ENCODE measurements at regions not wholly inside any gene's neighbourhood (a gene's known extent, or its start where the extent isn't known, plus 50 kb on each side); places are given as distances from the start of the nearest gene placed in this dataset.

- Histone ChIP-seq H3K4me3 (ENCODE audit: low read depth, low read length) (no peak overlapping the region), H3K9ac (ENCODE audit: low read depth, low read length) (no peak overlapping the region), H3K36me3 (ENCODE audit: control insufficient read depth, insufficient read depth, low read length) (no peaks in the 10 kb centered on the region), H3K9me3 (ENCODE audit: control insufficient read depth, insufficient read depth, low read length) (no peaks in the 10 kb centered on the region), H3K27me3 (ENCODE audit: control insufficient read depth, insufficient read depth, low read length) (no peaks in the 10 kb centered on the region), H3K4me1 (ENCODE audit: control insufficient read depth, insufficient read depth, low read length) (peaks cover 9% of the 10 kb centered on the region), H3K27ac (ENCODE audit: low read depth, low read length) (no peak overlapping the region)
Measured at GRCh38 chr2:104056451-104056850, 797.5 kb upstream of the POU3F3 start.

- no peak overlapping the region for H3K4me3 ChIP-seq (ENCODE audit: low read depth, low read length)
- H3K36me3 ChIP-seq (ENCODE audit: control insufficient read depth, insufficient read depth, low read length), result no peaks in the 10 kb centered on the region
- H3K27ac ChIP-seq (ENCODE audit: low read depth, low read length), result no peak overlapping the region
- H3K9me3 ChIP-seq (ENCODE audit: control insufficient read depth, insufficient read depth, low read length), result peaks cover 9% of the 10 kb centered on the region
- no peaks in the 10 kb centered on the region for H3K27me3 ChIP-seq (ENCODE audit: control insufficient read depth, insufficient read depth, low read length)
- H3K9ac ChIP-seq (ENCODE audit: low read depth, low read length), result no peak overlapping the region
- peaks cover 9% of the 10 kb centered on the region; the same call in 1 of the 2 replicates for H3K4me1 ChIP-seq (ENCODE audit: control insufficient read depth, insufficient read depth, low read length)
Measured at GRCh38 chr2:104068665-104069064, 785.2 kb upstream of the POU3F3 start.

GRCh38 chr2:104077573-104077972 is 776.3 kb upstream of the POU3F3 start:
- Histone ChIP-seq H3K9ac (ENCODE audit: low read depth, low read length) (no peak overlapping the region), H3K27me3 (ENCODE audit: control insufficient read depth, insufficient read depth, low read length) (no peaks in the 10 kb centered on the region)

GRCh38 chr2:104078431-104079157 is 775.3 kb upstream of the POU3F3 start:
- no peak overlapping the region for H3K27ac ChIP-seq (ENCODE audit: low read depth, low read length)
- H3K27me3 ChIP-seq (ENCODE audit: control insufficient read depth, insufficient read depth, low read length), result no peaks in the 10 kb centered on the region
- no peak overlapping the region for H3K4me3 ChIP-seq (ENCODE audit: low read depth, low read length)
- H3K36me3 ChIP-seq (ENCODE audit: control insufficient read depth, insufficient read depth, low read length), result no peaks in the 10 kb centered on the region
- no peaks in the 10 kb centered on the region for H3K9me3 ChIP-seq (ENCODE audit: control insufficient read depth, insufficient read depth, low read length)
- no peak overlapping the region for H3K9ac ChIP-seq (ENCODE audit: low read depth, low read length)
- peaks cover 6% of the 10 kb centered on the region; the same call in 1 of the 2 replicates for H3K4me1 ChIP-seq (ENCODE audit: control insufficient read depth, insufficient read depth, low read length)

More at GRCh38 chr2:104077573-104077972, 776.3 kb upstream of the POU3F3 start:
- peaks cover 5% of the 10 kb centered on the region; the same call in 1 of the 2 replicates for H3K4me1 ChIP-seq (ENCODE audit: control insufficient read depth, insufficient read depth, low read length)
- no peaks in the 10 kb centered on the region for H3K9me3 ChIP-seq (ENCODE audit: control insufficient read depth, insufficient read depth, low read length)
- H3K4me3 ChIP-seq (ENCODE audit: low read depth, low read length), result no peak overlapping the region
- H3K27ac ChIP-seq (ENCODE audit: low read depth, low read length), result no peak overlapping the region
- no peaks in the 10 kb centered on the region for H3K36me3 ChIP-seq (ENCODE audit: control insufficient read depth, insufficient read depth, low read length)

GRCh38 chr2:104088745-104089144 is 765.2 kb upstream of the POU3F3 start:
- Histone ChIP-seq H3K9ac (ENCODE audit: low read depth, low read length) (no peak overlapping the region), H3K27me3 (ENCODE audit: control insufficient read depth, insufficient read depth, low read length) (no peaks in the 10 kb centered on the region), H3K27ac (ENCODE audit: low read depth, low read length) (no peak overlapping the region), H3K9me3 (ENCODE audit: control insufficient read depth, insufficient read depth, low read length) (no peaks in the 10 kb centered on the region), H3K4me1 (ENCODE audit: control insufficient read depth, insufficient read depth, low read length) (peaks cover 6% of the 10 kb centered on the region; the same call in 1 of the 2 replicates), H3K36me3 (ENCODE audit: control insufficient read depth, insufficient read depth, low read length) (no peaks in the 10 kb centered on the region), H3K4me3 (ENCODE audit: low read depth, low read length) (no peak overlapping the region)

GRCh38 chr2:104090407-104090806 is 763.5 kb upstream of the POU3F3 start:
- Histone ChIP-seq H3K9ac (ENCODE audit: low read depth, low read length) (no peak overlapping the region), H3K4me1 (ENCODE audit: control insufficient read depth, insufficient read depth, low read length) (peaks cover 6% of the 10 kb centered on the region; the same call in 1 of the 2 replicates), H3K9me3 (ENCODE audit: control insufficient read depth, insufficient read depth, low read length) (no peaks in the 10 kb centered on the region), H3K27me3 (ENCODE audit: control insufficient read depth, insufficient read depth, low read length) (no peaks in the 10 kb centered on the region), H3K36me3 (ENCODE audit: control insufficient read depth, insufficient read depth, low read length) (no peaks in the 10 kb centered on the region), H3K27ac (ENCODE audit: low read depth, low read length) (no peak overlapping the region), H3K4me3 (ENCODE audit: low read depth, low read length) (no peak overlapping the region)

- no peaks in the 10 kb centered on the region for H3K9me3 ChIP-seq (ENCODE audit: control insufficient read depth, insufficient read depth, low read length)
Measured at GRCh38 chr2:104091894-104092293, 762.0 kb upstream of the POU3F3 start.

GRCh38 chr2:104092886-104093285 is 761.0 kb upstream of the POU3F3 start:
- Histone ChIP-seq H3K9ac (ENCODE audit: low read depth, low read length) (no peak overlapping the region), H3K27ac (ENCODE audit: low read depth, low read length) (no peak overlapping the region), H3K4me3 (ENCODE audit: low read depth, low read length) (no peak overlapping the region), H3K27me3 (ENCODE audit: control insufficient read depth, insufficient read depth, low read length) (no peaks in the 10 kb centered on the region), H3K36me3 (ENCODE audit: control insufficient read depth, insufficient read depth, low read length) (no peaks in the 10 kb centered on the region), H3K4me1 (ENCODE audit: control insufficient read depth, insufficient read depth, low read length) (peaks cover 6% of the 10 kb centered on the region; the same call in 1 of the 2 replicates), H3K9me3 (ENCODE audit: control insufficient read depth, insufficient read depth, low read length) (no peaks in the 10 kb centered on the region)

More at GRCh38 chr2:104091894-104092293, 762.0 kb upstream of the POU3F3 start:
- H3K36me3 ChIP-seq (ENCODE audit: control insufficient read depth, insufficient read depth, low read length), result no peaks in the 10 kb centered on the region
- no peak overlapping the region for H3K9ac ChIP-seq (ENCODE audit: low read depth, low read length)
- H3K4me1 ChIP-seq (ENCODE audit: control insufficient read depth, insufficient read depth, low read length), result peaks cover 6% of the 10 kb centered on the region; the same call in 1 of the 2 replicates
- no peak overlapping the region for H3K4me3 ChIP-seq (ENCODE audit: low read depth, low read length)
- peak overlapping the region; percentile 45 for H3K27ac ChIP-seq (ENCODE audit: low read depth, low read length)
- no peaks in the 10 kb centered on the region for H3K27me3 ChIP-seq (ENCODE audit: control insufficient read depth, insufficient read depth, low read length)

GRCh38 chr2:104102615-104103014 is 751.3 kb upstream of the POU3F3 start:
- no peaks in the 10 kb centered on the region for H3K9me3 ChIP-seq (ENCODE audit: control insufficient read depth, insufficient read depth, low read length)
- no peak overlapping the region for H3K4me3 ChIP-seq (ENCODE audit: low read depth, low read length)

GRCh38 chr2:104109356-104109755 is 744.6 kb upstream of the POU3F3 start:
- no peak overlapping the region for H3K9ac ChIP-seq (ENCODE audit: low read depth, low read length)
- H3K9me3 ChIP-seq (ENCODE audit: control insufficient read depth, insufficient read depth, low read length), result no peaks in the 10 kb centered on the region
- no peaks in the 10 kb centered on the region for H3K4me1 ChIP-seq (ENCODE audit: control insufficient read depth, insufficient read depth, low read length)
- H3K27me3 ChIP-seq (ENCODE audit: control insufficient read depth, insufficient read depth, low read length), result no peaks in the 10 kb centered on the region
- H3K36me3 ChIP-seq (ENCODE audit: control insufficient read depth, insufficient read depth, low read length), result no peaks in the 10 kb centered on the region
- H3K4me3 ChIP-seq (ENCODE audit: low read depth, low read length), result no peak overlapping the region
- no peak overlapping the region for H3K27ac ChIP-seq (ENCODE audit: low read depth, low read length)

More at GRCh38 chr2:104102615-104103014, 751.3 kb upstream of the POU3F3 start:
- Histone ChIP-seq H3K4me1 (ENCODE audit: control insufficient read depth, insufficient read depth, low read length) (no peaks in the 10 kb centered on the region), H3K9ac (ENCODE audit: low read depth, low read length) (no peak overlapping the region), H3K27me3 (ENCODE audit: control insufficient read depth, insufficient read depth, low read length) (no peaks in the 10 kb centered on the region), H3K27ac (ENCODE audit: low read depth, low read length) (no peak overlapping the region), H3K36me3 (ENCODE audit: control insufficient read depth, insufficient read depth, low read length) (no peaks in the 10 kb centered on the region)

- Histone ChIP-seq H3K4me1 (ENCODE audit: control insufficient read depth, insufficient read depth, low read length) (0 out of 2 replicates have a peak, but pooled peaks cover 3% of the 10 kb centered on the region), H3K4me3 (ENCODE audit: low read depth, low read length) (no peak overlapping the region), H3K27ac (ENCODE audit: low read depth, low read length) (no peak overlapping the region), H3K27me3 (ENCODE audit: control insufficient read depth, insufficient read depth, low read length) (no peaks in the 10 kb centered on the region), H3K36me3 (ENCODE audit: control insufficient read depth, insufficient read depth, low read length) (no peaks in the 10 kb centered on the region), H3K9ac (ENCODE audit: low read depth, low read length) (no peak overlapping the region), H3K9me3 (ENCODE audit: control insufficient read depth, insufficient read depth, low read length) (no peaks in the 10 kb centered on the region)
Measured at GRCh38 chr2:104118889-104119288, 735.0 kb upstream of the POU3F3 start.
